C4-2B (cell line): ENCODE measurements at regions not wholly inside any gene's neighbourhood (a gene's known extent, or its start where the extent isn't known, plus 50 kb on each side); places are given as distances from the start of the nearest gene placed in this dataset.

Source experiments
- CTCF ChIP-seq: fragments of 450-650 bp; conservative IDR thresholded peaks from 2 replicates; pipeline ENCODE4 v1.5.1; 2017; ENCODE audit warnings: mild to moderate bottlenecking
- ZFX ChIP-seq: fragments of 450-650 bp; IDR thresholded peaks from 2 replicates; pipeline ENCODE4 v1.6.1; 2017

GRCh38 chr12:105431537-105432100 lies 101.1 kb downstream of the C12orf75 start:
- TF ChIP-seq CTCF (no peak), ZFX (no peak)
